ENCODE measurements at regions not wholly inside any gene's neighbourhood (a gene's known extent, or its start where the extent isn't known, plus 50 kb on each side); places are given as distances from the start of the nearest gene placed in this dataset.

- no peak for DNase-seq
Observed at GRCh38 chr7:18366394-18366793, 129.2 kb upstream of the HDAC9 start.

GRCh38 chr7:18369011-18369410 is 126.5 kb upstream of the HDAC9 start:
- DNase-seq, result no peak

- DNase-seq, result no peak
Observed at GRCh38 chr7:18370633-18371032, 124.9 kb upstream of the HDAC9 start.

- no peak for DNase-seq
Observed at GRCh38 chr7:18378989-18379605, 116.5 kb upstream of the HDAC9 start.

GRCh38 chr7:18384491-18385143 is 110.9 kb upstream of the HDAC9 start:
- DNase-seq, result no peak

- no peak for DNase-seq
Observed at GRCh38 chr7:18386607-18387006, 108.9 kb upstream of the HDAC9 start.

- no peak for DNase-seq
Observed at GRCh38 chr7:18387191-18387735, 108.3 kb upstream of the HDAC9 start.

GRCh38 chr7:18390535-18390907 is 105.0 kb upstream of the HDAC9 start:
- no peak for DNase-seq

- peak; percentile 4 for DNase-seq
Observed at GRCh38 chr7:18393465-18394118, 102.0 kb upstream of the HDAC9 start.

- DNase-seq, result no peak
Observed at GRCh38 chr7:18395868-18396267, 99.7 kb upstream of the HDAC9 start.

GRCh38 chr7:18396953-18397352 is 98.6 kb upstream of the HDAC9 start:
- no peak for DNase-seq

- no peak for DNase-seq
Observed at GRCh38 chr7:18399436-18400235, 95.9 kb upstream of the HDAC9 start.

GRCh38 chr7:18400275-18400674 is 95.3 kb upstream of the HDAC9 start:
- DNase-seq, result no peak

GRCh38 chr7:18400726-18401125 is 94.8 kb upstream of the HDAC9 start:
- DNase-seq, result no peak

GRCh38 chr7:18401757-18402156 is 93.8 kb upstream of the HDAC9 start:
- no peak for DNase-seq

- DNase-seq, result no peak
Observed at GRCh38 chr7:18402488-18403183, 92.9 kb upstream of the HDAC9 start.

GRCh38 chr7:18405726-18406125 is 89.8 kb upstream of the HDAC9 start:
- DNase-seq, result no peak

GRCh38 chr7:18407385-18407784 is 88.2 kb upstream of the HDAC9 start:
- DNase-seq, result no peak

- no peak for DNase-seq
Observed at GRCh38 chr7:18408461-18408860, 87.1 kb upstream of the HDAC9 start.

- DNase-seq, result no peak
Observed at GRCh38 chr7:18408868-18409267, 86.7 kb upstream of the HDAC9 start.

- DNase-seq, result no peak
Observed at GRCh38 chr7:18413447-18413846, 82.1 kb upstream of the HDAC9 start.

GRCh38 chr7:18414885-18415284 is 80.7 kb upstream of the HDAC9 start:
- DNase-seq, result no peak

All from tongue (tissue), 1 donor.